HepG2 (cell line): ENCODE measurements at regions not wholly inside any gene's neighbourhood (a gene's known extent, or its start where the extent isn't known, plus 50 kb on each side); places are given as distances from the start of the nearest gene placed in this dataset.

Experiments used
- ATAC-seq: fragments of 200-7000 bp; cut with Tn5 transposase; 3 replicates; pipeline ENCODE4 v1.9.1; 2020; ENCODE audit warnings: mild to moderate bottlenecking, moderate library complexity
- BruUV-seq: library from RNA; stranded (reverse); fragments of 400-500 nt; replicated peaks from 2 replicates; lab custom pipeline; 2021; lab: Mats Ljungman, UMichigan
- CTCF ChIA-PET: fragments of 300-600 bp; formaldehyde crosslinking; extraction: SDS; loops from one replicate; lab custom pipeline; 2021; ENCODE audit warnings: low total read pairs, inconsistent platforms, low intra/inter-chr PET ratio; lab: Yijun Ruan, JAX
- POLR2A ChIA-PET: fragments of 350-600 bp; sonication (Branson Sonifier 250); formaldehyde crosslinking; loops from one replicate; lab custom pipeline; 2020; ENCODE audit warnings: antibody characterized with exemption, inconsistent platforms; lab: Yijun Ruan, JAX
- DNase-seq: peaks from one replicate; pipeline ENCODE4 v3.0.0-alpha.2; 2015; ENCODE audit warnings: low spot score
- FAIRE-seq: peaks from 3 replicates; lab custom pipeline; 2011; peaks lifted over from hg19 to GRCh38; lab: Jason Lieb, UNC
- H2AFZ ChIP-seq: one replicate; pipeline ENCODE4 v1.6.1; 2011; ENCODE audit warnings: low read length, inconsistent platforms
- H3K27ac ChIP-seq: fragments of 300-600 bp; 3 replicates; pipeline ENCODE4 v1.8.0; 2011; ENCODE audit warnings: mixed run types, mild to moderate bottlenecking, mixed read lengths, low read length, inconsistent platforms; ENCODE audit not compliant: insufficient read depth; ENCODE audit errors: extremely low read length
- H3K27me3 ChIP-seq, 2 experiments: fragments of 200-600 bp in 1 of 2; 2 replicates in 1 of 2; 3 replicates in 1 of 2; pipeline versions ENCODE4 v1.6.0 to v1.8.0; 2011; ENCODE audit warnings: low read length in 2 of 2, mild to moderate bottlenecking in 2 of 2, moderate library complexity in 2 of 2, inconsistent platforms in 1 of 2; ENCODE audit not compliant: insufficient read depth in 2 of 2, control insufficient read depth in 1 of 2
- H3K36me3 ChIP-seq, 2 experiments: fragments of 200-600 bp in 1 of 2; replicated peaks in 1 of 2; 2 replicates in 1 of 2; 3 replicates in 1 of 2; pipeline versions ENCODE4 v1.5.1 to v1.8.0; 2011; ENCODE audit warnings: low read length in 2 of 2, inconsistent platforms in 1 of 2; ENCODE audit not compliant: insufficient read depth in 2 of 2, control insufficient read depth in 1 of 2
- H3K4me1 ChIP-seq: 2 replicates; pipeline ENCODE4 v1.5.1; 2012; ENCODE audit warnings: low read length, inconsistent platforms; ENCODE audit not compliant: insufficient read depth
- H3K4me2 ChIP-seq: 2 replicates; pipeline ENCODE4 v1.6.0; 2011; ENCODE audit warnings: low read depth, low read length, inconsistent platforms
- H3K4me3 ChIP-seq, 3 experiments: fragments of 200-600 bp in 1 of 3; sonication (generic), shearing (Covaris generic) in 1 of 3; replicated peaks in 1 of 3; 2 replicates each; pipeline ENCODE4 v1.5.1; 2011 to 2016; ENCODE audit warnings: low read length in 3 of 3, inconsistent platforms in 2 of 3, low read depth in 2 of 3, mild to moderate bottlenecking in 2 of 3, control low read depth in 1 of 3, mixed read lengths in 1 of 3; ENCODE audit not compliant: insufficient read depth in 1 of 3
- H3K79me2 ChIP-seq: one replicate; pipeline ENCODE4 v1.6.1; 2011; ENCODE audit warnings: low read length, inconsistent platforms; ENCODE audit not compliant: insufficient read depth
- H3K9ac ChIP-seq: 2 replicates; pipeline ENCODE4 v1.6.0; 2011; ENCODE audit warnings: mild to moderate bottlenecking, low read depth, low read length, inconsistent platforms; ENCODE audit not compliant: insufficient read depth
- H3K9me3 ChIP-seq: 2 replicates; pipeline ENCODE4 v1.5.1; 2012; ENCODE audit warnings: mild to moderate bottlenecking, low read length
- H4K20me1 ChIP-seq: 2 replicates; pipeline ENCODE4 v1.6.0; 2011; ENCODE audit warnings: inconsistent platforms, mild to moderate bottlenecking, low read length, moderate library complexity; ENCODE audit not compliant: insufficient read depth
- BRF2 ChIP-seq: sonication (generic); formaldehyde crosslinking; IDR thresholded peaks from 2 replicates; pipeline ENCODE4 v1.8.1; 2022; ENCODE audit warnings: mild to moderate bottlenecking, missing genetic modification reagents
- FLYWCH1 ChIP-seq: sonication (generic); formaldehyde crosslinking; IDR thresholded peaks from 2 replicates; pipeline ENCODE4 v1.8.1; 2023; ENCODE audit warnings: mild to moderate bottlenecking, missing genetic modification reagents
- HES4 ChIP-seq: sonication (generic); formaldehyde crosslinking; IDR thresholded peaks from 2 replicates; pipeline ENCODE4 v1.9.0; 2021; ENCODE audit warnings: mild to moderate bottlenecking, missing genetic modification reagents, borderline replicate concordance
- HOXD1 ChIP-seq: sonication (generic); formaldehyde crosslinking; IDR thresholded peaks from 2 replicates; pipeline ENCODE4 v1.5.0; 2020; ENCODE audit warnings: missing genetic modification reagents
- KAT8 ChIP-seq: IDR thresholded peaks from 2 replicates; pipeline ENCODE4 v1.6.1; 2016; ENCODE audit warnings: missing genetic modification reagents, missing compliant biosample characterization
- RNF2 ChIP-seq: fragments of 450-650 bp; conservative IDR thresholded peaks from 2 replicates; pipeline ENCODE4 v1.6.1; 2016; ENCODE audit warnings: low read depth
- ZNF598 ChIP-seq: sonication (generic); formaldehyde crosslinking; IDR thresholded peaks from 2 replicates; pipeline ENCODE4 v1.5.1; 2020; ENCODE audit warnings: mild to moderate bottlenecking, missing genetic modification reagents, borderline replicate concordance
- ZNF678 ChIP-seq: sonication (generic); formaldehyde crosslinking; IDR thresholded peaks from 2 replicates; pipeline ENCODE4 v1.4.0; 2020; ENCODE audit warnings: mild to moderate bottlenecking, missing genetic modification reagents
- ZNF766 ChIP-seq: sonication (generic); formaldehyde crosslinking; IDR thresholded peaks from 2 replicates; pipeline ENCODE4 v1.5.0; 2020; ENCODE audit warnings: missing genetic modification reagents, borderline replicate concordance
- ZNF879 ChIP-seq: sonication (generic); formaldehyde crosslinking; IDR thresholded peaks from 2 replicates; pipeline ENCODE4 v1.8.1; 2023; ENCODE audit warnings: missing genetic modification reagents
- WGBS: methylation state at CpG from one replicate; pipeline ENCODE4 v1.1.6; 2017; ENCODE audit warnings: low lambda C conversion rate; 5-methylcytosine and 5-hydroxymethylcytosine counted together
- in situ Hi-C: cut with HindIII; loops from 2 replicates; pipeline ENCODE4 v1.10.0; 2017; ENCODE audit warnings: low pct_unique_long_range_greater_than_20kb; ENCODE audit not compliant: extremely low pct_ligation_motif_present
- intact Hi-C: fragments of 100-400 bp; cut with micrococcal nuclease; formaldehyde crosslinking; loops from one replicate; pipeline ENCODE4 v1.10.0; 2022; ENCODE audit not compliant: unreplicated experiment

- TF ChIP-seq ZNF678 (CRISPR knock-in tag) (no peak), ZNF879 (no peak)
Measured at GRCh38 chr6:118708744-118709143, 57.4 kb upstream of the CEP85L start (continued).

- in situ Hi-C loops: no loop called here
- ATAC-seq (no peak), DNase-seq (no peak)
- BruUV-seq: no TSS peak
- no peaks in the 10 kb centered on the region for H3K4me1 ChIP-seq
- no peaks in the 10 kb centered on the region for H4K20me1 ChIP-seq
- no peak overlapping the region for H3K4me2 ChIP-seq
- intact Hi-C loops: no loop called here
- H3K79me2 ChIP-seq: no peaks in the 10 kb centered on the region
- no peak overlapping the region for H3K4me3 ChIP-seq
- peaks cover 0 to 34% of the 10 kb centered on the region in 2 experiments; a peak in 2 of 5 replicates for H3K27me3 ChIP-seq
- TF ChIP-seq HES4 (no peak), RNF2 (no peak), HOXD1 (CRISPR knock-in tag) (no peak), ZNF598 (CRISPR knock-in tag) (no peak), FLYWCH1 (no peak), ZNF766 (CRISPR knock-in tag) (no peak), BRF2 (CRISPR knock-in tag) (no peak), KAT8 (CRISPR knock-in tag) (no peak)
- TF ChIP-seq, all 625 proteins: peak for 0
- Histone ChIP-seq H2AFZ (no peak overlapping the region), H3K9ac (no peak overlapping the region), H3K9me3 (no peaks in the 10 kb centered on the region), H3K36me3 (no peaks in the 10 kb centered on the region), H3K27ac (no peak overlapping the region)
- ChIA-PET CTCF (no interaction called here), POLR2A (no interaction called here)
- WGBS: 17% methylated on average over 3 of the region's 3 CpGs
- FAIRE-seq: no peak
Measured at GRCh38 chr6:118708055-118708454, 56.7 kb upstream of the CEP85L start.
